Subcutaneous abdominal adipose tissue (tissue), 5 donors: ENCODE measurements at regions not wholly inside any gene's neighbourhood (a gene's known extent, or its start where the extent isn't known, plus 50 kb on each side); places are given as distances from the start of the nearest gene placed in this dataset.

Experiments
- H3K27ac ChIP-seq: one replicate; pipeline ENCODE4 v1.7.0; 2013; ENCODE audit warnings: low read depth, mild to moderate bottlenecking, inconsistent platforms, low read length, moderate library complexity
- H3K27me3 ChIP-seq, 5 donors: one replicate each; pipeline ENCODE4 v1.7.0; 2013; ENCODE audit warnings: low read length in 5 of 5, inconsistent platforms in 1 of 5; ENCODE audit not compliant: control insufficient read depth in 5 of 5, insufficient read depth in 4 of 5
- H3K36me3 ChIP-seq, 5 donors: one replicate each; pipeline ENCODE4 v1.7.0; 2013; ENCODE audit warnings: low read length in 5 of 5; ENCODE audit not compliant: control insufficient read depth in 5 of 5, insufficient read depth in 5 of 5
- H3K4me1 ChIP-seq, 5 donors: one replicate each; pipeline ENCODE4 v1.7.0; 2013; ENCODE audit warnings: low read length in 5 of 5, mild to moderate bottlenecking in 3 of 5, moderate library complexity in 1 of 5; ENCODE audit not compliant: control insufficient read depth in 5 of 5, insufficient read depth in 5 of 5
- H3K4me3 ChIP-seq, 5 donors: one replicate each; pipeline ENCODE4 v1.7.0; 2013; ENCODE audit warnings: low read length in 5 of 5, low read depth in 1 of 5
- H3K9ac ChIP-seq, 5 donors: one replicate each; pipeline ENCODE4 v1.7.0; 2013; ENCODE audit warnings: low read length in 5 of 5, mild to moderate bottlenecking in 4 of 5, moderate library complexity in 3 of 5
- H3K9me3 ChIP-seq, 5 donors: one replicate each; pipeline ENCODE4 v1.7.0; 2013; ENCODE audit warnings: low read length in 5 of 5; ENCODE audit not compliant: control insufficient read depth in 5 of 5
- donor health status: healthy.
- donor health status: healthy.
- donor health status: healthy.
- donor health status: healthy.
- donor health status: healthy.

GRCh38 chr5:88558366-88558765 is 289.7 kb upstream of the TMEM161B start:
- H3K4me3 ChIP-seq, result no peak overlapping the region
- no peaks in the 10 kb centered on the region for H3K4me1 ChIP-seq
- H3K27ac ChIP-seq, result no peak overlapping the region
- no peak overlapping the region for H3K9ac ChIP-seq
- no peaks in the 10 kb centered on the region for H3K36me3 ChIP-seq
- H3K9me3 ChIP-seq, result no peaks in the 10 kb centered on the region
- H3K27me3 ChIP-seq, result no peaks in the 10 kb centered on the region

DNA sequence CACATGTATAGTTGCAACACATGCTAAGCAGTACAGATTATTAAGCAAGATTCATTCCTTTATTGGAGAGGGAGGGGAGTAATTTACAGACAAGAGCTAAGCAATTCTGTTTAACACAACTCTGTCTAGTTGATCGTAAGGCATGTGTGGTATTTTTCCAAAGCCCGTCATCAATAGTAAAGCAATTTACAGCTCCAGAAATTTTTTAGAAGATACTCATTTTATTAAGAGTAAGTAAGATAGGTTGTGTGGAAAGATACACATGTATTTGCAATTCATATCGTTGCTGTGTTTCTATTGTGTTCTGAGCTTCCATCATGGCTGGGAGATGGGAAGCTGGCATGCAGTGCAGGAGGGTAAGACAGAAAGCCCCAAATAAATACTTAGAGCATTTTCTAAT is 289.2 kb upstream of the TMEM161B start:
- no peaks in the 10 kb centered on the region for H3K4me1 ChIP-seq
- H3K36me3 ChIP-seq, result no peaks in the 10 kb centered on the region

DNA sequence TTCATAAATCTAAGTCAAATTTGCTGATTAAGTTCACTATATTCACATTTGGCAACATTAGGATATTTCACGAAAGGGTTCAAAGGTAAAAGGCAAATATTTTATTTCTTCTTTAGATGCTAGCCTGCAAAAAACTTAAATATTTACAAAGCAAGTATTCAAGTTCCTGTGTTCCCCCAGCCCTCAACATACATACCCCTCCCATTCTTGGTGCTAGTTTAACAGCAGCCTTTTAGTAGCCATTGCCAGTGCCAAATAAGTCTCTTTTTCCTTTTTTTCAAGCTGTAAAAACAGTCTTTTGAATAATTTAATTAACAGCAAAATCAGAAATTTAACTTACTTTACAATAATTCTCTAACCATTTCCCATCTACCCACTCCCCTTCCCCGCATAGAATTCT is 288.5 kb upstream of the TMEM161B start:
- Histone ChIP-seq H3K4me3 (no peak overlapping the region), H3K27ac (no peak overlapping the region)

More for the DNA sequence above, 289.2 kb upstream of the TMEM161B start:
- H3K9ac ChIP-seq, result no peak overlapping the region
- H3K27me3 ChIP-seq, result no peaks in the 10 kb centered on the region
- H3K27ac ChIP-seq, result no peak overlapping the region
- no peaks in the 10 kb centered on the region for H3K9me3 ChIP-seq
- H3K4me3 ChIP-seq, result no peak overlapping the region

DNA sequence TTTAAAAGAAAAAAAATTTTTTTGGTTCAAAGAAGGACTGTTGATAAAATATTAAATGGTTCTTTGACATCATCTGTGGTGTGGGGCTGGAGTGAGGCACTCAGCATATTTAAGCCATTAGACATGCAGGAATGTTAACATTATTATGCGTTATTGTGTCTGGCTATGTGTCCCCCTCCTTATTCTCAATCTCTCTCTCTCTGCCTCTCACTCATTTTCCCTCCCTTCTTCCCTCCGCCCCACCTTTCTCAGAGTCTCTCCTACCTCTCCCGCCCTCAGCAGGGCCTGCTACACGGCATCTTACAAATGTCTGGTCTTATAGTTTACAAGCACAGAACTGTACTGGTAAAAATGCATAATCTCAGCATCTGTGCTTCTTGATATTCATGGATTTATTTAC is 287.8 kb upstream of the TMEM161B start:
- H3K4me3 ChIP-seq, result no peak overlapping the region
- H3K36me3 ChIP-seq, result no peaks in the 10 kb centered on the region
- H3K9ac ChIP-seq, result no peak overlapping the region
- no peaks in the 10 kb centered on the region for H3K4me1 ChIP-seq
- H3K27ac ChIP-seq, result no peak overlapping the region
- H3K27me3 ChIP-seq, result no peaks in the 10 kb centered on the region
- no peaks in the 10 kb centered on the region for H3K9me3 ChIP-seq

More for the DNA sequence above, 288.5 kb upstream of the TMEM161B start:
- no peaks in the 10 kb centered on the region for H3K4me1 ChIP-seq
- no peaks in the 10 kb centered on the region for H3K36me3 ChIP-seq
- H3K9me3 ChIP-seq, result no peaks in the 10 kb centered on the region
- H3K27me3 ChIP-seq, result no peaks in the 10 kb centered on the region
- H3K9ac ChIP-seq, result no peak overlapping the region

DNA sequence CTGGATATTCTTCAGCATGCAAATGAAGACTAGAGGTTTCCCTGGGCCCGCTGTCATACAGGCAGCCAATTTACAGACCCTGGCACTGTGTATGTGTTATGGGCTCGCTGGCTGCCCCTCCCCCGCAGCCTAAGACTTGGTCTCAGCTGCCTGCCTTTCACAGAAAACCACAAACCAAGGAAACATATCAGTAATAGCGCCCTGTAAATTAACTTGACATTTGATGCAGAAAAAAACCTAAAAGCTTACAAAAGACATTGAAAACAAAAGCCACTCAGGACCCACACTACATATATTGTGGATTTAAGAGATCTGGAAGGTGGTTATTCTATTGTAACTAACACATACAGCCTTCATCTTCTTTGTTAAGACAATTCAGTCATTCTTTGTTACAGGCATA is 287.0 kb upstream of the TMEM161B start:
- H3K27me3 ChIP-seq, result no peaks in the 10 kb centered on the region
- no peaks in the 10 kb centered on the region for H3K36me3 ChIP-seq
- no peak overlapping the region for H3K9ac ChIP-seq
- H3K9me3 ChIP-seq, result no peaks in the 10 kb centered on the region
- no peak overlapping the region for H3K4me3 ChIP-seq
- H3K27ac ChIP-seq, result no peak overlapping the region
- H3K4me1 ChIP-seq, result no peaks in the 10 kb centered on the region

- H3K9me3 ChIP-seq, result no peaks in the 10 kb centered on the region
- H3K36me3 ChIP-seq, result no peaks in the 10 kb centered on the region
- H3K27me3 ChIP-seq, result no peaks in the 10 kb centered on the region
- H3K4me1 ChIP-seq, result no peaks in the 10 kb centered on the region
- H3K9ac ChIP-seq, result no peak overlapping the region
- no peak overlapping the region for H3K27ac ChIP-seq
- H3K4me3 ChIP-seq, result no peak overlapping the region
Observed at GRCh38 chr5:88553986-88554385, 285.3 kb upstream of the TMEM161B start.

- no peaks in the 10 kb centered on the region for H3K27me3 ChIP-seq
- H3K4me3 ChIP-seq, result no peak overlapping the region
- H3K9ac ChIP-seq, result no peak overlapping the region
- H3K9me3 ChIP-seq, result no peaks in the 10 kb centered on the region
- no peaks in the 10 kb centered on the region for H3K36me3 ChIP-seq
- no peak overlapping the region for H3K27ac ChIP-seq
- H3K4me1 ChIP-seq, result no peaks in the 10 kb centered on the region
Observed at GRCh38 chr5:88553136-88553875, 284.7 kb upstream of the TMEM161B start.

- no peak overlapping the region for H3K4me3 ChIP-seq
- H3K27ac ChIP-seq, result no peak overlapping the region
- H3K36me3 ChIP-seq, result no peaks in the 10 kb centered on the region
- H3K4me1 ChIP-seq, result no peaks in the 10 kb centered on the region
- no peak overlapping the region for H3K9ac ChIP-seq
- H3K27me3 ChIP-seq, result no peaks in the 10 kb centered on the region
- no peaks in the 10 kb centered on the region for H3K9me3 ChIP-seq
Observed at GRCh38 chr5:88552426-88552825, 283.8 kb upstream of the TMEM161B start.

DNA sequence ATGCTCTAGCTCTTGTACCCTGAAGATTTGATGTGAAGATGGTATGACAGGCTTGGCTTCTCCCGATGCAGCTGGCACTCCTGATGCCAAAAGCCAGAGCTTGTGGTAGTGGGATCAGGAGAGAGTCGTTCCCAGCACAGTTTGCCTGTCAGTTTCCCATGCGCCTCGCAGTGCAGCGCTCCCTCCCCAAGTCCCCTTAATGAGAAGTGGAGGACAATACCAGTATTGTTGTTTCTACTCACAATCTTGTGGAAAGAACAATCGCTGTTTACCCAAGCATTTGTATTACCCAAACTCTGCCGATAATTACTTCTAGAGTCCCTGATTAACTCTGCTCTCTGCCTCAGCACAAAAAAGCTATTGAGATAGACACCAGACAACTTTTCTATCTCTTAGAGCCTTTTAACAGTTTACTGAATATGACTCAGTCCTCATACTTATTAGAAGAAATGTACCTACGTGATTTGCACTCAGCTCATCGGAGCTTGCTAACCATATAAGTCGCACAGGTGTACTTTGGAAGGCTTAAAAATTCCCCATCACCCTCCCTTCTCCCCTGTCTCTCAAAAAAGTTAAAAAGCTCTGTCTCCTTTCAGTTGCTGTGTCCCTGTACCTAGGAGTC is 283.2 kb upstream of the TMEM161B start:
- Histone ChIP-seq H3K9ac (no peak overlapping the region), H3K36me3 (no peaks in the 10 kb centered on the region), H3K27ac (no peak overlapping the region), H3K27me3 (no peaks in the 10 kb centered on the region), H3K4me1 (no peaks in the 10 kb centered on the region), H3K4me3 (no peak overlapping the region), H3K9me3 (no peaks in the 10 kb centered on the region)

DNA sequence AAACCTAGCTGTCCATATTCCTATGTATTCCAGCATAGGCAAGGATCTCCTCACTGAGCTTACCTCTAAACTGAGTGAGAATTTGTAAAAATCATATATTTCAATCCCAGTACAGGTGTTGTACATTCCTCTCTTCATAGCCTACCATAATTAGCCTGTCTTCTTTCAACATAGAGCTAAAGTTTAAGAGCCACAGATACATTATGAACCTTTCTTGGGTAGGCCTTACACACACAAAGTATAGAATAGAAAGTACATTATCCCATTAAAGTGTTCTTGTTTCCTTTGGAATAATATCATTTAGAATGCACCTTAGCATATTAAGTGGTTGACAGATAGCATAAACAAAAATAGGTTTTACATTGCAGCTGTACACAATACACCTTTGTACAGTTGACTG is 282.1 kb upstream of the TMEM161B start:
- H3K36me3 ChIP-seq, result no peaks in the 10 kb centered on the region
- H3K9ac ChIP-seq, result no peak overlapping the region
- no peak overlapping the region for H3K27ac ChIP-seq
- no peaks in the 10 kb centered on the region for H3K27me3 ChIP-seq
- no peak overlapping the region for H3K4me3 ChIP-seq
- H3K4me1 ChIP-seq, result no peaks in the 10 kb centered on the region
- H3K9me3 ChIP-seq, result no peaks in the 10 kb centered on the region
